Activated naive CD8-positive, alpha-beta T cell treated with anti-CD3 and anti-CD28 coated beads, Interleukin-2, amount 50 U/mL, for 16 hours (primary cell): ENCODE measurements at regions not wholly inside any gene's neighbourhood (a gene's known extent, or its start where the extent isn't known, plus 50 kb on each side); places are given as distances from the start of the nearest gene placed in this dataset.
"Not testable (repeated sequence)": the region's sequence is repeated elsewhere in the genome, so short reads cannot be mapped to it uniquely, and the experiment has no call there.

ENCODE experiments used
- DNase-seq: peaks from one replicate; pipeline ENCODE4 v3.0.0-alpha.2; 2020; ENCODE audit warnings: low read depth, low spot score

DNA sequence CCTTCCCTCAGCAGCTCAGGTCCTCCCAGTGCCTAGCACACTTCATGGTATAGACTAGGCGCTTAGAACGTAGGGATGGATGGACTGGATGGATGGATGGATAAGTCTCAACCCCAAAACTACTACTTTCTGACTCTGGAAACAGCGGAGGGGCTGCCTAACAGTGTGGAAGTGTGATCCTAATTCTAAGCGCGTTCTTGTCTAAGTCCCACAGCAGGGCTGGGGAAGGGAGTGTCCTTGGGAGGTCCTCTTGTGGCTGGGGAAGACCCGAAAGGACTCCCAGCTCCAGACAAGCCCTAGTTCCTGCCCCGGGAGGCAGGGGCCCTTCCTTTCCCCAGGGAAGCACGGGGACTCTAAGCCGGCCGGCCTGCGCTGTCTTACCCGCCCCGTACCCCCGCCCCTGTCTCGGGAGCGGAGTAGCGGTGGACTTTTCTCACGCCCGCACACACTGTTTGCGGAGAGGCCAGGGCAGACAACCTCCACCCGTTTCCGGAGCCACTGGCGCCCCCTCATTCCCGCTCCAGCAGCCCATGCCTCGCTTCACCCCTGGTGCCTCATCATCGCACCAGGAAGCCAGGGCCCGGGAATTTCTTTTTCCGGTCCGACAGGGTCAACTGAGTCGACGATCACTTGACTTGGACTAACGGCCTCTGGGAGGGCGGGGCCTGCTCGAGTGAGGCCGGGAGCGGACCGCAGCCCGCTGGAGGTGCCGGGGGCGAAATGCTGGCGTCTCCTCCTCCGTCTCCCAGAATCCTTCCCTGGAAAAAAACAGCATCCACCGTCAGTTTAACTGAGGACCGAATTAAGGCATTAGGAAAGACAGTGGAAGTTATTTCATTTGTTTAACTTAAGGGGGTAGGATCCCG, 133.3 kb downstream of the TBC1D2B start:
- no peak for DNase-seq

DNA sequence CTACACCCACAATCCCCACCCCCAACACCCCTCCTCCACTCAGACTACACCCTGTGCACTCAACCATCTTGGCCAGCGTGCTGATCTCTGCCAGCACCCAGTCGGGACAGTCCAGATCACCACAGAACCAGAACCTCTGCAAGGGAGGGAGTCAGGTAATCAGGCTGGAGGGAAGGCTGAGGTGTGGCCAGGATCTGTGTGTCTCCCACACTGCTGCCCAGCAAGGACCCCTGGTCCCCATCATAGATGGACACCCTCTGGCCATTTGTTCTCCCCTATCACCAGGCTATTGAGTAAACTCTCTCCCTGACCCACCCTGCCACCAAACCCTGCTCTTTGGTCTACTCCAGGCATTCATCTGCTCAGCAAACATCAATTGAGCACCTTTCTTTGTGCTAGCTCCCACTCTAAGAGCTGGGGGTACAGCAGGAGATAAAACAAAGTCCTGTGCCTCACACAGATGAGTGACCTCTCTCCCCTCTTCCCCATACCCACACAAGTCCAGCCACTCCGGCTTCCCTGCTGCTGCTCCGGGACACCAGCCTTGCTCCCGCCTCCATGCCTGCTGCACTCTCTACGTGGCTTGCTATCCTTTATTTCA, 134.8 kb downstream of the TBC1D2B start:
- DNase-seq: no peak

GRCh38 chr15:77941090-77941827, 136.3 kb downstream of the TBC1D2B start:
- DNase-seq: not testable (repeated sequence)

GRCh38 chr15:77940381-77940947, 137.0 kb downstream of the TBC1D2B start:
- DNase-seq: no peak

DNA sequence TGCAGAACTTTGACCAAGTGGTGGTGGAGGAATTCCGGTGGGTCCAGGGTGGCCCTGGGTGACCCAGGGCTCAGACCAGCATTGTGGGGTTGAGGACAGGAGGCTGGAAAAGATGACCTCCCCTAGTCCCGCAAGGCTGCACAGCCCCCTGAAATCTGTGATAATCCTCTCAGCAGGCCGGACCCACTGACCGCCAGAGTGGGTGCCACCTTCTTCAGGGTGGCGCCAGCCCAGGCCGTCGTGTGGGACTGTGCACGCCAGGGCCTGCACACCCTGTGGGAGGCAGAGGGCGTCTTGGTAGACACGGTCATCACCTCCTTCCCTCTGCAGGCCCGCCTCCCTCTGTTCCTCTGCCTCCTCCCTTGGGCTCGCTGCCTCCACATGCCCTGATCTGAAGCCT, 137.7 kb downstream of the TBC1D2B start:
- no peak for DNase-seq

GRCh38 chr15:77939026-77939425, 138.5 kb downstream of the TBC1D2B start:
- not testable (repeated sequence) for DNase-seq

- DNase-seq: not testable (repeated sequence)
These were observed 139.0 kb downstream of the TBC1D2B start for GRCh38 chr15:77938546-77938945.

DNA sequence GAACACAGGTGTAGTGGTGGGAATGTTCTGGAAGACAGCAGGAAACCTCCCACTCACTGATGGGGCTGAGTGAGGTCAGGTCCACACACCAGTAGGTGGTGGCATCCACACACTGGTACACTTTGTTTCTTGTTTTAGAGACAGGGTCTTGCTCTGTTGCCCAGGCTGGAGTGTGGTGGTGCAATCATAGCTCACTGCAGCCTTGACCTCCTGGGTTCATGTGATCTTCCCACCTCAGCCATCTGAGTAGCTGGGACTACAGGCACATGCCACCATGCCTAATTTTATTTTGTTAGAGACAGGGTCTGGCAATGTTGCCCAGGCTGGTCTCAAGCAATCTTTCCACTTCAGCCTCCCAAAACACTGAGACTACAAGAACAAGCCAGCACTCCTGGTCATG, 140.9 kb downstream of the TBC1D2B start:
- not testable (repeated sequence) for DNase-seq

DNA sequence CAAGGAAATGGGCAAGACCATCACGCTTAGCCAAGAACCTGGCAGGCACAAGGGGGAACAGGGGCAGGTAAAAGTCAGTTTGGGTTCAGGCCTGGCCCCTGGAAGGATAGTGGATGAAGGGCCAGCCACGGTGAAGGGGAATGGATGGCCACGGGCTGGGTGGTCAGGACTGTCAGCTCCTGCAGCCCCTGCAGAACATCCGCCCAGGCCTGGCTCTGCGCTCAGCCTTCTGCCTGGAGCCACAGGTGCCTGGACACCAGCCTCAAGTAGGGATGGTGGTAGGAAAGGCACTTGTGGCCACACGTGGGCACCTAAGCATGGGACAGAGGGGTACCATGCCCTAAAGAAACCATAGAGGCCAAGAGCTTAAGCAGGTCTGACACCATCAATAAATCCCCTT, 143.0 kb downstream of the TBC1D2B start:
- not testable (repeated sequence) for DNase-seq

GRCh38 chr15:77930907-77931306, 146.6 kb downstream of the TBC1D2B start:
- not testable (repeated sequence) for DNase-seq

GRCh38 chr15:77930490-77930889, 147.0 kb downstream of the TBC1D2B start:
- not testable (repeated sequence) for DNase-seq

- not testable (repeated sequence) for DNase-seq
These were observed 150.7 kb downstream of the TBC1D2B start for GRCh38 chr15:77926789-77927188.

- not testable (repeated sequence) for DNase-seq
These were observed 151.2 kb downstream of the TBC1D2B start for GRCh38 chr15:77926296-77926695.

DNA sequence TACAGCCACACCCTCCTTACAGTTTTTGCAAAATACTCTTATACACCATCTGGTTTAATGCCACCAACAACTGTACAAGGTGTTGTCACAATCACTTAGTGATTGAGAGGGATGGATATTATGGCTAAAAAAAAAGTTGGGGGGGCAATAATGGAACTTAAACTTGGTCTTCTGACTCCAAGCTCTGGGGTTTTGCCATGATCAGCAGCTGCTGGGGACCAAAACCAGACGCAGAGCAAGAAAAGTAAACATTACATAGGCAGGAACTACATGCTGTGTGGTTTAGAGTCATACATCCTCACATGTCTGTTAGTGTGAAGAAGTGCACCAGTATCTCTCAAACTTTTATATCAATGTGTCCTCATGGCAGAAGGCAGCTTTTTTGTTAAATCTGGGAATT, 152.4 kb downstream of the TBC1D2B start:
- DNase-seq: not testable (repeated sequence)

- no peak for DNase-seq
These were observed 155.8 kb downstream of the TBC1D2B start for GRCh38 chr15:77921664-77922063.

GRCh38 chr15:77916966-77917635, 160.4 kb downstream of the TBC1D2B start:
- not testable (repeated sequence) for DNase-seq

DNA sequence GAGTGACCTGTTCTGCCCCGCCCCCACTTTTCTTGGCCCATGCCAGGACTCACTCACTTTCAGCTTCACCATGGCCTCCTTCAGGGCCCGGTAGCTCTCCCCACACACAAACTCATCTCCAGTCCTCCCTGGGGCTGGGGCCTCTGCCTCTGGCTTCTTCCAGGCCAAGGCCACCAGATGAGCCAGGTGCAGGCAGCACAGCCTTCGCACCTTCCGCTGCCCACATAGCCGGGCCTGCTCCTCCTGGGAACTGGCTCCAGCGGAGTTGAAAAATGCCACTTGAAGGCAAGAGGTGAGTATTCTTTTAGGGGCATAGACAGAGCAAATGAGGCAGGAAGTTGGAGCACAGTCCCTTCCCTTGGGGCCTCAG, 161.6 kb downstream of the TBC1D2B start:
- not testable (repeated sequence) for DNase-seq

- DNase-seq: no peak
These were observed 162.1 kb downstream of the TBC1D2B start for GRCh38 chr15:77915261-77915960.

DNA sequence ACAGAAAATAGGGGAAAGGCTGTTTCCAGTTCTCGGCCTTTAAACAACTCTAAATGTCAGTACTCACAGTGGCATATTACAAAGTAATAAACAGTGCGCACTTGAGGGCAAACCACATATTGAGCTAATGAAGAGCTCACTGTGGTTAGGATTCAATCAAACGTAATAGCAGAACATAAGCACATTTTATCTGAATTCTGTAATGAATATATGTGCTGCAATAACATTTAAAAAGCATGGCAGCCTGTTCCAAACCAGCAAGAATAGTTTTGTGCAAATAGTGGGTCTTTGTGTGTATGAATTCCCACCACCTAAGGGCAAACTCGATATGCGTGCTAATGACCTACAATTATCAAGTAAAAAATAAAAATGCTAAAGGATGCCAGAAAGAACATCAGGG, 163.0 kb downstream of the TBC1D2B start:
- DNase-seq: not testable (repeated sequence)

- DNase-seq: peak; percentile 44
These were observed 167.2 kb downstream of the TBC1D2B start for GRCh38 chr15:77910030-77910911.
